Spleen (tissue), 11 donors: ENCODE measurements at regions not wholly inside any gene's neighbourhood (a gene's known extent, or its start where the extent isn't known, plus 50 kb on each side); places are given as distances from the start of the nearest gene placed in this dataset.

Experiments used
- DNase-seq: peaks from one replicate; pipeline ENCODE4 v3.0.0-alpha.2; 2020
- H3K27ac ChIP-seq, 8 donors: fragments of 200-600 bp; sonication (generic) in 7 of 8; 1 replicate in 4 of 8; 2 replicates in 4 of 8; pipeline versions ENCODE4 v1.5.0 to v1.8.0; 2016 to 2021; ENCODE audit warnings: inconsistent platforms in 4 of 8, mild to moderate bottlenecking in 4 of 8, moderate library complexity in 1 of 8
- H3K27me3 ChIP-seq, 7 donors: fragments of 200-600 bp; sonication (generic) in 6 of 7; replicated peaks in 1 of 7; 1 replicate in 4 of 7; 2 replicates in 3 of 7; pipeline versions ENCODE4 v1.5.0 to v1.8.0; 2016 to 2021; ENCODE audit warnings: inconsistent platforms in 3 of 7, mild to moderate bottlenecking in 1 of 7
- H3K36me3 ChIP-seq, 6 donors: fragments of 200-600 bp; sonication (generic) in 5 of 6; 1 replicate in 4 of 6; 2 replicates in 2 of 6; pipeline versions ENCODE4 v1.5.0 to v1.8.0; 2016 to 2021; ENCODE audit warnings: inconsistent platforms in 2 of 6
- H3K4me1 ChIP-seq, 6 donors: fragments of 200-600 bp; sonication (generic) in 5 of 6; 1 replicate in 3 of 6; 2 replicates in 3 of 6; pipeline versions ENCODE4 v1.5.0 to v1.8.0; 2016 to 2021; ENCODE audit warnings: inconsistent platforms in 3 of 6
- H3K4me3 ChIP-seq, 8 donors: fragments of 200-600 bp; sonication (generic) in 7 of 8; 1 replicate in 4 of 8; 2 replicates in 4 of 8; pipeline versions ENCODE4 v1.5.0 to v1.8.0; 2016 to 2021; ENCODE audit warnings: inconsistent platforms in 4 of 8, mild to moderate bottlenecking in 4 of 8, moderate library complexity in 2 of 8
- H3K9me3 ChIP-seq, 8 donors: fragments of 200-600 bp; sonication (generic) in 7 of 8; 1 replicate in 4 of 8; 2 replicates in 4 of 8; pipeline versions ENCODE4 v1.5.0 to v1.8.0; 2016 to 2021; ENCODE audit warnings: inconsistent platforms in 4 of 8
- CTCF ChIP-seq, 11 experiments: fragments of 200-600 bp in 7 of 11; fragments of 450-650 bp in 4 of 11; sonication (generic) in 4 of 11; IDR thresholded peaks in 8 of 11; conservative IDR thresholded peaks in 3 of 11; 1 replicate in 7 of 11; 2 replicates in 4 of 11; pipeline versions ENCODE4 v1.4.0 to v1.8.0; 2016 to 2021; ENCODE audit warnings: antibody characterized with exemption in 11 of 11, inconsistent platforms in 4 of 11, mild to moderate bottlenecking in 1 of 11
- POLR2A ChIP-seq, 3 donors: fragments of 450-650 bp; IDR thresholded peaks; one replicate each; pipeline ENCODE4 v1.5.1; 2017; ENCODE audit warnings: antibody characterized with exemption in 3 of 3, mild to moderate bottlenecking in 1 of 3
- POLR2AphosphoS5 ChIP-seq, 3 donors: sonication (generic); formaldehyde crosslinking; IDR thresholded peaks; one replicate each; pipeline ENCODE4 v1.5.1; 2017; ENCODE audit warnings: antibody characterized with exemption in 3 of 3
- WGBS, 5 donors: extraction: QIAGEN DNeasy Blood & Tissue Kit in 3 of 5; methylation state at CpG; one replicate each; pipeline versions ENCODE4 v1.1.5 to v1.1.7; 2013 to 2018; 5-methylcytosine and 5-hydroxymethylcytosine counted together
- intact Hi-C: fragments of 100-400 bp; cut with DNase I; formaldehyde crosslinking; loops from one replicate; pipeline ENCODE4 v1.15.0; 2023; ENCODE audit warnings: low total_unique reads
- donor health status: healthy with polysubstance abuse.
- donor health status: DM: no; HTN: no; CAD: no; lungs with moderate emphysema.
- donor health status: DM: no; HTN: no; CAD: no.
- donor health status: Bipolar disorder and iron deficiency.
- donor health status: healthy.
- donor health status: DM: no; HTN: no; CAD: no.
- donor health status: DM: yes; HTN: yes; CAD: no.

- intact Hi-C loops, result no loop called here
- H3K27me3 ChIP-seq, result peaks cover 0 to 71% (median 21%) of the 10 kb centered on the region in 7 donors
These were observed 83.6 kb upstream of the NKD1 start for GRCh38 chr16:50464325-50465290.

GRCh38 chr16:50463581-50464324 is 84.4 kb upstream of the NKD1 start:
- Histone ChIP-seq H3K9me3 (no peaks in the 10 kb centered on the region), H3K36me3 (no peaks in the 10 kb centered on the region), H3K4me3 (no peak overlapping the region), H3K4me1 (peaks cover 0 to 13% (median 9%) of the 10 kb centered on the region in 6 donors), H3K27ac (no peak overlapping the region), H3K27me3 (peaks cover 0 to 68% (median 17%) of the 10 kb centered on the region in 7 donors)
- 69 to 81% (median 71%) methylated on average over 3 of the region's 3 CpGs for WGBS, 5 donors
- intact Hi-C loops, result no loop called here
- TF ChIP-seq POLR2A (IDR thresholded peaks at IDR 0.05) (no peak), CTCF (IDR thresholded peaks at IDR 0.05 in 8 of 11, conservative IDR thresholded peaks at IDR 0.05 in 3 of 11) (no peak), POLR2AphosphoS5 (IDR thresholded peaks at IDR 0.05) (no peak)
- no peak for DNase-seq

More at GRCh38 chr16:50464325-50465290, 83.6 kb upstream of the NKD1 start:
- Histone ChIP-seq H3K36me3 (no peaks in the 10 kb centered on the region), H3K4me3 (no peak overlapping the region), H3K27ac (no peak overlapping the region), H3K9me3 (no peaks in the 10 kb centered on the region), H3K4me1 (peaks cover 0 to 13% (median 9%) of the 10 kb centered on the region in 6 donors)
- 88 to 94% (median 88%) methylated on average over 16 of the region's 16 CpGs for WGBS, 5 donors
- no peak for TF ChIP-seq POLR2A (IDR thresholded peaks at IDR 0.05)
- no peak for TF ChIP-seq POLR2AphosphoS5 (IDR thresholded peaks at IDR 0.05)
- no peak for TF ChIP-seq CTCF (IDR thresholded peaks at IDR 0.05 in 8 of 11, conservative IDR thresholded peaks at IDR 0.05 in 3 of 11)
- DNase-seq, result no peak

- H3K4me3 ChIP-seq, result no peak overlapping the region
- H3K4me1 ChIP-seq, result peaks cover 0 to 6% (median 3%) of the 10 kb centered on the region in 6 donors
- 72 to 78% (median 74%) methylated on average over 11 to 12 of the region's 12 CpGs for WGBS, 5 donors
- intact Hi-C loops, result no loop called here
- H3K27me3 ChIP-seq, result peaks cover 0 to 60% (median 9%) of the 10 kb centered on the region in 7 donors
- DNase-seq, result no peak
- no peaks in the 10 kb centered on the region for H3K9me3 ChIP-seq
- no peaks in the 10 kb centered on the region for H3K36me3 ChIP-seq
- H3K27ac ChIP-seq, result no peak overlapping the region
- TF ChIP-seq POLR2AphosphoS5 (IDR thresholded peaks at IDR 0.05) (no peak), POLR2A (IDR thresholded peaks at IDR 0.05) (no peak), CTCF (IDR thresholded peaks at IDR 0.05 in 8 of 11, conservative IDR thresholded peaks at IDR 0.05 in 3 of 11) (no peak)
These were observed 85.2 kb upstream of the NKD1 start for GRCh38 chr16:50462793-50463507.
